Stimulated activated CD4-positive, alpha-beta T cell treated with anti-CD3 and anti-CD28 coated beads, Interleukin-12 subunit alpha, Interleukin-12 subunit beta, amount 100 ng/mL, for 24 hours (primary cell): ENCODE measurements at regions not wholly inside any gene's neighbourhood (a gene's known extent, or its start where the extent isn't known, plus 50 kb on each side); places are given as distances from the start of the nearest gene placed in this dataset.

Source experiments
- DNase-seq, 2 experiments: peaks; one replicate each; pipeline ENCODE4 v3.0.0-alpha.2; 2020; ENCODE audit warnings: low read depth in 2 of 2

- DNase-seq: no peak
Measured at GRCh38 chr16:5379954-5380353, 282.4 kb upstream of the EEF2KMT start.

- DNase-seq: no peak
Measured at GRCh38 chr16:5378531-5378930, 280.9 kb upstream of the EEF2KMT start.

DNA sequence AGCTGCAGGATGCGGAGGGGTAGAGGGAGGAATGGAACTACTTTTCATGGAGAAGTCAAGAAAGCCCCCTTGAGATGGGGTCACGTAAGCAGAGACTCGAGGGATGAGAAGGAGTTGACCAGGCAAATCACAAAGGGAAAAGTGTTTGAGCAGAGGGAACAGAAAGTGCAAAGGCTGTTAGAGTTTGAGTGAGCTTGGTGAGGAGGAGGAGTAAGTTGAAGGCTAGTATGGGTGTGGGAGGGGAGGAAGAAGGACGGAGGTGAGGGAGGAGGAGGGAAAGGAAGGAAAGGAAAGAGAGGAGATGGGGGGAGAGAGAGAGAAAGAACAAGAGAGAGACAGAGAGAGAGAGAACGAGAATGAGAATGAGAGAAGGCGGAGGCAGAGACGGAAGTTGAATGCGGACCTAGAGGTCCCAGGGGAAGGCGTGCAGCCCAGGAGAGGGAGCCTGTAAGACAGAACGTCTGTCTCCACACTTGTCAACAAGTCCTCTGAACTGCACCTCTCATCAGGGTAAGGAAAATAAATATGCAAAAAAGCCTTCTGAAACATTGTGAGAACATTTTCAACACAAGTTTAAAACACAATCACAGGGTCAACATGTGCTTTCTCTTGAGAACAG lies 279.8 kb upstream of the EEF2KMT start:
- DNase-seq: no peak

- DNase-seq: no peak
Measured at GRCh38 chr16:5374184-5374583, 276.6 kb upstream of the EEF2KMT start.

DNA sequence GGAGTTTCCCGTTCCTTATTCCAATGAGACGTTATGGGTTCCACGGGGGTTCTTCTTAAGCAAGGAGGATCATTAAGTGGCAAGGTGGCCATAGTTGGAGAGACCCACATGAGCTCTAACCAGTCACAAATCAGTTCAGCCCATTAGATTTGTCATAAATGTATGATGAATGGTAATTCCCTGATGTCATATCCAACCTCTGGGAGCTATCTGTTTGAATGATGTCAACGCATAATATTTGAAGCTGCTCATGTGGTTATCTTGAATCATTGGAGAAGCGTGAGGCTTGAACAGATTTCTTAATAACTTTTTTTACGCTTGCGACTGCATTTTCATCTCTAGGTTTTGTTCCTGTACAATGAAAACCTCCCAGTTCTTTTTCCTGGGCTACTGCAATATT lies 270.4 kb upstream of the EEF2KMT start:
- no peak for DNase-seq

DNA sequence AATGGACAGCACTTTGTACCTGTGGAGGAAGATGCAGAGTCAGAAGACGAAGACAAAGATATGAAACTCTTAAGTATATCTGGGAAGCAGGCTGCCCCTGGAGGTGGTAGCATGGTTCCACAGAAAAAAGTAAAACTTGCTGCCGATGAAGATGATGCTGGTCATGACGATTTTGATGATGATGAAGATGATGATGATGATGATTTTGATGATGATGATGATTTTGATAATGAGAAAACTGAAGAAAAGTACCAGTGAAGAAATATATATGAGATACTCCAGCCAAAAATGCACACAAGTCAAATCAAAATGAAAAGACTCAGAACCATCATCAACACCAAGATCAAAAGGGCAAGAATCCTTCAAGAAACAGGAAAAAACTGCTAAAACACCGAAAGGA lies 268.5 kb upstream of the EEF2KMT start:
- no peak for DNase-seq

DNA sequence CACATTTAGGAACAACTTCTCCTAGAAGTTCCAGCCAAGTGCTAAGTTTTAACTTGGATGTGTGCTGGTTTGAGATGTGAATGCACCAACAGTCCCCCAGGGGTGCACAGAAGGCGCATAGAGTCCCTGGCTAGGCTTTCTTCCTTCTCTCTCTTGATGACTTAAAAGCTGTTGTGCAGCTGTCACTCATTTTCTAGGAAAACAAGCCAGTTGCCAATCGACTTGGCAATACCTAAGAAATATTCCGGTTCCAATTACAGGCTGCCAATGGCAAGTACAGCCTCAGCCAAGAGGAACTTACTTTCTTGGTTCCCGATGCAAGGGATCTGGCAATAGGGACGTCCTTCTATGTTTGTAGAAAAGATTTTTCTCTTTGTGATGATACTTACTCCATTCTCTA lies 266.6 kb upstream of the EEF2KMT start:
- DNase-seq: no peak

GRCh38 chr16:5361322-5361721 lies 263.7 kb upstream of the EEF2KMT start:
- no peak for DNase-seq

GRCh38 chr16:5354645-5355044 lies 257.1 kb upstream of the EEF2KMT start:
- no peak for DNase-seq

GRCh38 chr16:5349670-5350517 lies 252.3 kb upstream of the EEF2KMT start:
- DNase-seq: no peak

- DNase-seq: no peak
Measured at GRCh38 chr16:5349101-5349500, 251.5 kb upstream of the EEF2KMT start.

GRCh38 chr16:5347561-5347960 lies 250.0 kb upstream of the EEF2KMT start:
- DNase-seq: no peak

GRCh38 chr16:5336941-5337340 lies 239.3 kb upstream of the EEF2KMT start:
- no peak for DNase-seq

GRCh38 chr16:5333991-5334390 lies 236.4 kb upstream of the EEF2KMT start:
- no peak for DNase-seq

GRCh38 chr16:5333126-5333525 lies 235.5 kb upstream of the EEF2KMT start:
- DNase-seq: no peak

- no peak for DNase-seq
Measured at GRCh38 chr16:5330058-5330457, 232.5 kb upstream of the EEF2KMT start.

- no peak for DNase-seq
Measured at GRCh38 chr16:5328546-5328945, 231.0 kb upstream of the EEF2KMT start.

- no peak for DNase-seq
Measured at GRCh38 chr16:5326395-5326794, 228.8 kb upstream of the EEF2KMT start.

GRCh38 chr16:5325932-5326331 lies 228.3 kb upstream of the EEF2KMT start:
- DNase-seq: no peak

GRCh38 chr16:5323284-5324141 lies 225.9 kb upstream of the EEF2KMT start:
- no peak for DNase-seq

- DNase-seq: no peak
Measured at GRCh38 chr16:5321930-5322329, 224.3 kb upstream of the EEF2KMT start.

DNA sequence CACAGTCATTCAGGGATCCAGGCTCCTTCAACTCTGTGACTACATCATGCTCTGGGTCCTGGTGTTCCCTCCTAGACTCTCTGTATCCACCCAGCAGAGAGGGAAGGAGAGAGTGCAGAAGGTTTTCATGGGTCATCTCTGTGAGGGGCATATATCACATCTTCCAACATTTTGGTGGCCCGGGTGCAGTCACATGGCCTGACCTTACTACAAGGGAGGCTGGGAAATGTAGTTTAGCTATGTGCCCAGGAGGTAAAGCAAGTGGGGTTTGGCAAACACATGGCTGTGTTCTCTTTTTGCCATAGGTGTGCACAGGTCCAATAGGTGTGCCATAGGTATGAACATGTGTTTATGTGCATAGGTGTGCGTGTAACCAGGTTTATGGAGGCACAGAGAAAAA lies 222.2 kb upstream of the EEF2KMT start:
- no peak for DNase-seq

DNA sequence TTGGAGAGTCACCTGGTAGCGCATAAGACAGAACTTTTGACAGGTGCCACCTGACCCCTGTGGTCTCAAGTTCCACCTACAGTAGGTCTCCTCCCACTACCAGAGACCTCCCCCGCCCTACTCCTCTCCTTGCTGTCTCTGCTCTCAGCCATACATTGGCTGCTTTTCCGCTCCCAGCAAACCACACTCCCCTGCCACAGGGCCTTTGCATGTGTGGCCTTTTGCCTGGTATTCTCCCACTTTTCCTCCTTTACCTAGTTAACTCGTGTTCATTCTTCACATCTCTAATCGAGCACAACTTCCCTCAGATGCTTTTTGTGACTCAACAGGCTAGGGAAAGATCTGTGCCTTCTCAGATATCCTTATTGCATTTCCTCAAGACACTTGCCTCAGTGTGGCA lies 218.3 kb upstream of the EEF2KMT start:
- no peak for DNase-seq
